Uterus (tissue), 2 donors: ENCODE measurements at regions not wholly inside any gene's neighbourhood (a gene's known extent, or its start where the extent isn't known, plus 50 kb on each side); places are given as distances from the start of the nearest gene placed in this dataset.

Experiments
- CTCF ChIP-seq, 4 experiments: fragments of 200-600 bp in 2 of 4; fragments of 450-650 bp in 2 of 4; sonication (generic) in 2 of 4; IDR thresholded peaks; one replicate each; pipeline ENCODE4 v1.5.1; 2016 to 2019; ENCODE audit warnings: antibody characterized with exemption in 4 of 4, mild to moderate bottlenecking in 2 of 4, moderate library complexity in 1 of 4
- POLR2A ChIP-seq, 2 donors: fragments of 450-650 bp; IDR thresholded peaks; one replicate each; pipeline ENCODE4 v1.6.1; 2016; ENCODE audit warnings: antibody characterized with exemption in 2 of 2, mild to moderate bottlenecking in 1 of 2, moderate library complexity in 1 of 2

- no peak for TF ChIP-seq CTCF (IDR thresholded peaks at IDR 0.05)
- TF ChIP-seq POLR2A (IDR thresholded peaks at IDR 0.05) = no peak
Observed at GRCh38 chr2:124988111-124988510, 963.0 kb downstream of the CNTNAP5 start.
